GM23338 (cell line): ENCODE measurements at regions not wholly inside any gene's neighbourhood (a gene's known extent, or its start where the extent isn't known, plus 50 kb on each side); places are given as distances from the start of the nearest gene placed in this dataset.
A peak's percentile ranks its signal among the peaks of the same experiment; 100 is the strongest.

Experiments
- ATAC-seq: fragments of 200-7000 bp; cut with Tn5 transposase; 3 replicates; pipeline ENCODE4 v1.9.1; 2020
- DNase-seq: peaks from one replicate; pipeline ENCODE4 v3.0.0-alpha.2; 2015; ENCODE audit warnings: low spot score
- H2AFZ ChIP-seq: fragments of 200-600 bp; sonication (generic); 2 replicates; pipeline ENCODE4 v1.8.0; 2016; ENCODE audit warnings: antibody characterized with exemption, mild to moderate bottlenecking, moderate library complexity
- H3F3A ChIP-seq: fragments of 200-600 bp; sonication (generic); replicated peaks from 2 replicates; pipeline ENCODE4 v1.8.0; 2017; ENCODE audit warnings: antibody characterized with exemption, mixed run types, low read depth
- H3K27ac ChIP-seq: fragments of 200-600 bp; sonication (generic); 2 replicates; pipeline ENCODE4 v1.6.1; 2016; ENCODE audit warnings: low read depth
- H3K27me3 ChIP-seq: fragments of 200-600 bp; sonication (generic); 2 replicates; pipeline ENCODE4 v1.8.0; 2016; ENCODE audit warnings: mild to moderate bottlenecking, mixed run types, moderate library complexity; ENCODE audit not compliant: insufficient read depth
- H3K36me3 ChIP-seq: fragments of 200-600 bp; sonication (generic); 2 replicates; pipeline ENCODE4 v1.8.0; 2016; ENCODE audit warnings: mild to moderate bottlenecking; ENCODE audit not compliant: insufficient read depth
- H3K4me1 ChIP-seq: fragments of 200-600 bp; sonication (generic); 2 replicates; pipeline ENCODE4 v1.8.0; 2016; ENCODE audit warnings: mild to moderate bottlenecking, moderate library complexity; ENCODE audit not compliant: insufficient read depth
- H3K4me2 ChIP-seq: fragments of 200-600 bp; sonication (generic); 2 replicates; pipeline ENCODE4 v1.7.1; 2017; ENCODE audit warnings: mixed run types
- H3K4me3 ChIP-seq: fragments of 200-600 bp; sonication (generic); 2 replicates; pipeline ENCODE4 v1.6.1; 2016; ENCODE audit warnings: mixed run types
- H3K79me2 ChIP-seq: fragments of 200-600 bp; sonication (generic); replicated peaks from 2 replicates; pipeline ENCODE4 v1.8.0; 2017; ENCODE audit warnings: mild to moderate bottlenecking; ENCODE audit not compliant: insufficient read depth
- H3K9me2 ChIP-seq: fragments of 200-600 bp; sonication (generic); 2 replicates; pipeline ENCODE4 v1.8.0; 2017; ENCODE audit not compliant: insufficient read depth
- H4K20me1 ChIP-seq: fragments of 200-600 bp; sonication (generic); replicated peaks from 2 replicates; pipeline ENCODE4 v1.8.0; 2017; ENCODE audit warnings: mild to moderate bottlenecking; ENCODE audit not compliant: insufficient read depth
- H3K27ac Mint-ChIP-seq: 2 replicates; pipeline ENCODE4 v1.8.0; 2020; ENCODE audit warnings: inconsistent platforms, mild to moderate bottlenecking, moderate library complexity, mixed read lengths
- H3K27me3 Mint-ChIP-seq: 3 replicates; pipeline ENCODE4 v1.8.0; 2022; ENCODE audit warnings: low read depth, mild to moderate bottlenecking, moderate library complexity, mixed read lengths, inconsistent platforms; ENCODE audit not compliant: insufficient read depth, poor library complexity
- H3K36me3 Mint-ChIP-seq: 3 replicates; pipeline ENCODE4 v1.8.0; 2021; ENCODE audit warnings: low read depth, mild to moderate bottlenecking, inconsistent platforms, moderate library complexity, mixed read lengths
- H3K4me1 Mint-ChIP-seq: 3 replicates; pipeline ENCODE4 v1.8.0; 2020; ENCODE audit warnings: mild to moderate bottlenecking, inconsistent platforms, mixed read lengths
- H3K4me3 Mint-ChIP-seq: 3 replicates; pipeline ENCODE4 v1.8.0; 2021; ENCODE audit warnings: moderate library complexity, mild to moderate bottlenecking, inconsistent platforms, mixed read lengths
- H3K9me3 Mint-ChIP-seq: 3 replicates; pipeline ENCODE4 v1.8.0; 2020; ENCODE audit warnings: moderate library complexity, mild to moderate bottlenecking, inconsistent platforms, mixed read lengths
- CTCF ChIP-seq, 2 experiments: fragments of 200-600 bp in 1 of 2; sonication (generic) in 1 of 2; conservative IDR thresholded peaks; 2 replicates each; pipeline versions ENCODE4 v1.5.1 to v1.6.1; 2016 to 2017; ENCODE audit warnings: antibody characterized with exemption in 2 of 2, low read depth in 2 of 2, mild to moderate bottlenecking in 2 of 2, moderate library complexity in 1 of 2
- NANOG ChIP-seq: IDR thresholded peaks from 2 replicates; pipeline ENCODE4 v1.6.1; 2016; ENCODE audit warnings: antibody characterized with exemption, borderline replicate concordance
- ZNF114 ChIP-seq: fragments of 250-450 bp; sonication (Bioruptor Pico); IDR thresholded peaks from 2 replicates; pipeline ENCODE4 v1.5.0; 2020; ENCODE audit warnings: mild to moderate bottlenecking, moderate library complexity
- ZNF462 ChIP-seq: fragments of 250-450 bp; sonication (Bioruptor Pico); IDR thresholded peaks from 2 replicates; pipeline ENCODE4 v1.5.0; 2020; ENCODE audit warnings: mild to moderate bottlenecking, moderate library complexity

DNA sequence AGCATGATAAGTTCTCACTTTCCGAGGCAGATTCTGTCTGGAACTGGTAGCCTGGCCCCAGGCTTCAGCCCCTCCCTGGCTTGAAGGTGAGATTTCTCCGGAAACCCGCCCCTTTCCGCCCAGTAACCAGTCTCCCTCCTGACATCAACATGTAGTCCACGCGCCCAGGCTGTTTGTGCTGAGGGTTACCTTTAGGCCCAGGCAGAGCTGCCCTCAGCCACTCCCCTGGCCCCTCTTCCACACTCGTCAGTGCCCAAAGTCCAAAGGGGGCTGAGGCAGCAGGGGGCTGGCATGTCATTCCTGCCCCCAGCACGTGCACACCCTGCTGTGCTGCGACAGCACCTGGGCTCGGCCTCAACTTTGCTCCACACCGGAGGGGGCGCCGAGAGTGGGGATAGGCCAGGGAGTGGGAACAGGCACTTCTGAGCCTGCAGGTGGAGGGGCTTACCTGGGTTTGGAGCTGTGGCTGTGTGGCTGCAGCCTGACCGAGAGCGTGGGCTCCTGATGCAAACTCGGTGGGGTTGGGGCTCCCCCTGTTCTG lies 69.5 kb upstream of the ANK2 start (continued):
- TF ChIP-seq ZNF462 = no peak
- TF ChIP-seq NANOG = no peak

DNA sequence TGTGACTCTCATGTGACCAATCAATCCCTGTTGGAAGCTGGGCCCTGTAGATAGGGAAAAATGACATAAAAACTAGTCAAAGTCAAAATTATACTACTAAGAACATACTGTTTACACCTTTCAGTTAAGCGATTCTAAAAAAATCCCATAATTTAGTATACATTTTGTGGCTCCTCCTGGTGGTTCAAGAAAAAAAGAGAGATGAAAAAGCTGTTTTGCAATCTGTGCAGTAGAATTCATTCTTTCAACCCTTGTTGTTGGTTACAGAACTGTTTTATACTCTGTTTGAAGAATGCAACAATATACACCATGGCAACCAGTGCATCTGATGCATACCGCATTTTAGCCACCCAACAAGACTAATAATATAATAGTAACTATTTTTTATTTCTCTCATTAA lies 66.8 kb upstream of the ANK2 start:
- Histone ChIP-seq H3K36me3 (no peaks in the 10 kb centered on the region), H4K20me1 (no peaks in the 10 kb centered on the region), H3K27ac (no peak overlapping the region), H3F3A (no peaks in the 10 kb centered on the region), H3K4me1 (peaks cover 14% of the 10 kb centered on the region), H3K79me2 (no peaks in the 10 kb centered on the region), H2AFZ (no peak overlapping the region), H3K9me2 (no peaks in the 10 kb centered on the region), H3K27me3 (no peaks in the 10 kb centered on the region), H3K4me2 (no peak overlapping the region), H3K4me3 (no peak overlapping the region)
- ATAC-seq (no peak), DNase-seq (no peak)
- TF ChIP-seq ZNF114 (no peak), CTCF (conservative IDR thresholded peaks at IDR 0.05; ENCODE audit: low read depth in 2 of 2) (peak in 1 of 2 experiments; percentile 43; a peak in 2 of 4 replicates)
- Mint-ChIP-seq H3K4me1 (peaks cover 14% of the 10 kb centered on the region), H3K27me3 (peaks cover 12% of the 10 kb centered on the region), H3K36me3 (peaks cover 22% of the 10 kb centered on the region; the same call in 2 of the 3 replicates), H3K4me3 (no peak overlapping the region), H3K27ac (no peak overlapping the region), H3K9me3 (peaks cover 13% of the 10 kb centered on the region)
